K562 (cell line): ENCODE measurements at regions not wholly inside any gene's neighbourhood (a gene's known extent, or its start where the extent isn't known, plus 50 kb on each side); places are given as distances from the start of the nearest gene placed in this dataset.

Source experiments
- ATAC-seq: fragments of 200-7000 bp; cut with Tn5 transposase; 3 replicates; pipeline ENCODE4 v1.9.1; 2020; ENCODE audit warnings: moderate library complexity
- BruUV-seq: library from RNA; stranded (reverse); fragments of 400-500 nt; replicated peaks from 2 replicates; lab custom pipeline; 2021; lab: Mats Ljungman, UMichigan
- CTCF ChIA-PET: fragments of 300-600 bp; formaldehyde crosslinking; extraction: SDS; loops from one replicate; lab custom pipeline; 2021; ENCODE audit warnings: low intra/inter-chr PET ratio; lab: Yijun Ruan, JAX
- POLR2A ChIA-PET: fragments of 300-600, 350-650 bp; sonication (Branson Sonifier 250); formaldehyde crosslinking; extraction: SDS; loops from one replicate; lab custom pipeline; 2021; ENCODE audit warnings: antibody characterized with exemption, inconsistent platforms; lab: Yijun Ruan, JAX
- DNase-seq, 4 experiments: peaks; one replicate each; pipeline versions ENCODE4 v3.0.0 to v3.0.0-alpha.2; 2011 to 2018; ENCODE audit warnings: low spot score in 3 of 4, mixed read lengths in 3 of 4; ENCODE audit errors: extremely low read depth in 1 of 4
- FAIRE-seq: peaks from 2 replicates; lab custom pipeline; 2011; peaks lifted over from hg19 to GRCh38; lab: Jason Lieb, UNC
- H2AFZ ChIP-seq: 2 replicates; pipeline ENCODE4 v1.6.0; 2011; ENCODE audit warnings: low read depth, low read length, control low read depth, inconsistent platforms
- H3K27ac ChIP-seq: fragments of 200-600 bp; 3 replicates; pipeline ENCODE4 v1.8.0; 2011; ENCODE audit warnings: low read depth, mild to moderate bottlenecking, control low read depth, inconsistent platforms, low read length, moderate library complexity, mixed read lengths; ENCODE audit errors: extremely low read depth
- H3K27me3 ChIP-seq, 2 experiments: fragments of 300-600 bp in 1 of 2; 2 replicates in 1 of 2; 3 replicates in 1 of 2; pipeline versions ENCODE4 v1.6.0 to v1.8.0; 2011; ENCODE audit warnings: inconsistent platforms in 2 of 2, low read length in 2 of 2, mild to moderate bottlenecking in 1 of 2, mixed read lengths in 1 of 2, moderate library complexity in 1 of 2; ENCODE audit not compliant: control insufficient read depth in 2 of 2, insufficient read depth in 2 of 2
- H3K36me3 ChIP-seq: fragments of 300-600 bp; 3 replicates; pipeline ENCODE4 v1.8.0; 2011; ENCODE audit warnings: mild to moderate bottlenecking, low read length, inconsistent platforms; ENCODE audit not compliant: control insufficient read depth, insufficient read depth
- H3K4me1 ChIP-seq, 2 experiments: fragments of 200-600 bp in 1 of 2; replicated peaks in 1 of 2; 2 replicates in 1 of 2; 3 replicates in 1 of 2; pipeline versions ENCODE4 v1.5.1 to v1.8.0; 2011; ENCODE audit warnings: inconsistent platforms in 2 of 2, low read length in 2 of 2, mild to moderate bottlenecking in 1 of 2, mixed read lengths in 1 of 2, moderate library complexity in 1 of 2; ENCODE audit not compliant: control insufficient read depth in 2 of 2, insufficient read depth in 2 of 2
- H3K4me2 ChIP-seq: 2 replicates; pipeline ENCODE4 v1.6.1; 2011; ENCODE audit warnings: low read length, control low read depth, inconsistent platforms, mixed read lengths; ENCODE audit not compliant: insufficient read depth
- H3K4me3 ChIP-seq: fragments of 200-600 bp; sonication (generic), shearing (Covaris generic); 2 replicates; pipeline ENCODE4 v1.5.1; 2016; ENCODE audit warnings: control low read depth, inconsistent platforms
- H3K79me2 ChIP-seq: fragments of 200-600 bp; 3 replicates; pipeline ENCODE4 v1.8.0; 2011; ENCODE audit warnings: low read length, inconsistent platforms; ENCODE audit not compliant: control insufficient read depth, insufficient read depth
- H3K9ac ChIP-seq, 2 experiments: 2 replicates each; pipeline versions ENCODE4 v1.6.0 to v1.6.1; 2011; ENCODE audit warnings: low read depth in 2 of 2, low read length in 2 of 2, control low read depth in 1 of 2, inconsistent platforms in 1 of 2, mild to moderate bottlenecking in 1 of 2, mixed read lengths in 1 of 2; ENCODE audit not compliant: insufficient read depth in 1 of 2
- H3K9me1 ChIP-seq: one replicate; pipeline ENCODE4 v1.6.0; 2011; ENCODE audit warnings: inconsistent platforms, mild to moderate bottlenecking, low read length, moderate library complexity; ENCODE audit not compliant: control insufficient read depth, insufficient read depth
- H3K9me3 ChIP-seq: replicated peaks from 2 replicates; pipeline ENCODE4 v1.5.1; 2011; ENCODE audit warnings: low read depth, low read length, inconsistent platforms; ENCODE audit not compliant: control insufficient read depth, insufficient read depth
- H4K20me1 ChIP-seq: replicated peaks from 2 replicates; pipeline ENCODE4 v1.6.1; 2011; ENCODE audit warnings: low read length, inconsistent platforms, mixed read lengths; ENCODE audit not compliant: control insufficient read depth, insufficient read depth
- AFF4 ChIP-seq: sonication (generic); formaldehyde crosslinking; IDR thresholded peaks from 2 replicates; pipeline ENCODE4 v1.8.0; 2023; ENCODE audit warnings: mild to moderate bottlenecking, missing genetic modification reagents
- E2F1 ChIP-seq: sonication (generic); formaldehyde crosslinking; IDR thresholded peaks from 2 replicates; pipeline ENCODE4 v1.8.1; 2023; ENCODE audit warnings: mild to moderate bottlenecking, missing genetic modification reagents, moderate library complexity
- E2F5 ChIP-seq: sonication (generic); formaldehyde crosslinking; IDR thresholded peaks from 2 replicates; pipeline ENCODE4 v1.8.0; 2022; ENCODE audit warnings: mild to moderate bottlenecking, missing genetic modification reagents
- E2F8 ChIP-seq: fragments of 450-650 bp; IDR thresholded peaks from 2 replicates; pipeline ENCODE4 v1.7.1; 2018; ENCODE audit warnings: mild to moderate bottlenecking, low read depth; ENCODE audit not compliant: partially characterized antibody
- ESRRB ChIP-seq: fragments of 250-450 bp; sonication (Bioruptor Pico); IDR thresholded peaks from 2 replicates; pipeline ENCODE4 v1.5.0; 2020; ENCODE audit warnings: mild to moderate bottlenecking, moderate library complexity, borderline replicate concordance
- GTF2F1 ChIP-seq: IDR thresholded peaks from 2 replicates; pipeline ENCODE4 v1.6.1; 2011; ENCODE audit warnings: low read depth, low read length, improper control_type of control experiment
- POLR2AphosphoS5 ChIP-seq: IDR thresholded peaks from 2 replicates; pipeline ENCODE4 v1.6.1; 2011; ENCODE audit warnings: mild to moderate bottlenecking, low read depth, low read length, moderate library complexity; ENCODE audit not compliant: control insufficient read depth, insufficient read depth
- POLR2G ChIP-seq: fragments of 200-400 bp; formaldehyde crosslinking; IDR thresholded peaks from 2 replicates; pipeline ENCODE4 v1.6.1; 2017; ENCODE audit warnings: low read depth, mild to moderate bottlenecking, antibody characterized with exemption, low read length, moderate library complexity
- SFPQ ChIP-seq: fragments of 200-400 bp; formaldehyde crosslinking; IDR thresholded peaks from 2 replicates; pipeline ENCODE4 v1.6.1; 2017; ENCODE audit warnings: mild to moderate bottlenecking, low read depth, low read length, moderate library complexity
- ZBTB17 ChIP-seq: fragments of 450-650 bp; formaldehyde crosslinking; IDR thresholded peaks from 2 replicates; pipeline ENCODE4 v1.4.0; 2020; ENCODE audit warnings: mild to moderate bottlenecking
- ZNF239 ChIP-seq: fragments of 250-450 bp; sonication (Bioruptor Pico); IDR thresholded peaks from 2 replicates; pipeline ENCODE4 v1.4.0; 2020; ENCODE audit warnings: mild to moderate bottlenecking
- ZNF551 ChIP-seq: fragments of 250-450 bp; sonication (Bioruptor Pico); IDR thresholded peaks from 2 replicates; pipeline ENCODE4 v1.5.0; 2021; ENCODE audit warnings: mild to moderate bottlenecking, moderate library complexity
- WGBS: fragments of 100-300 bp; shearing (Covaris generic); methylation state at CpG from one replicate; pipeline ENCODE4 v1.1.6; 2016; ENCODE audit warnings: low coverage, mixed read lengths; ENCODE audit not compliant: insufficient coverage; ENCODE audit errors: missing lambda C conversion rate; 5-methylcytosine and 5-hydroxymethylcytosine counted together
- in situ Hi-C: fragments of 300-500 bp; cut with MboI; formaldehyde crosslinking; loops from 4 replicates; pipeline ENCODE4 v1.15.0; 2018; ENCODE audit warnings: inconsistent platforms, mixed read lengths
- intact Hi-C: fragments of 100-400 bp; cut with micrococcal nuclease; formaldehyde crosslinking; loops from 2 replicates; pipeline ENCODE4 v1.14.2; 2022

DNA sequence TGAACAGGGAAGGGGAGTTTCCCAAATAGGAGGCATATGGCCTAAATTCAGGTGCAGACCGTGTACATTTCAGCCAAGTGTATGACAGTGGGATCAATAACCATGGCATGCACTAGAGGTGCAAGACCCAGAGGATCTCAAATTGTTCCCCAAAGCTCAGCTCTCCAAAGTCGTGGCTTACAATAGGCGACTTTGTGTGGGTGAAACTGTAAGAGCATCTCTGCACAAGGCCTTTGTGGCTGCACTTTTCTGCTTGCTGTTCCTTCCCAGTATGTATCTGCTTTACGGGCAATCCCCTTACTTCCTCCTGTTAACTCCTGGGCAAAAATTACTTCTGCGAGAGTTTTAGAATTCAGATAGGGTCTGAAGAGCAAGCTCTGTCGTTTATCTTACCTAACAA lies 518.3 kb upstream of the ZFP42 start:
- Histone ChIP-seq H3K27ac (no peak overlapping the region), H3K9ac (no peak overlapping the region), H3K27me3 (no peaks in the 10 kb centered on the region), H3K4me1 (no peaks in the 10 kb centered on the region), H3K4me3 (no peak overlapping the region), H3K9me3 (no peaks in the 10 kb centered on the region), H3K9me1 (no peaks in the 10 kb centered on the region), H2AFZ (no peak overlapping the region), H4K20me1 (no peaks in the 10 kb centered on the region), H3K36me3 (no peaks in the 10 kb centered on the region), H3K4me2 (no peak overlapping the region), H3K79me2 (no peaks in the 10 kb centered on the region)
- in situ Hi-C loops (no loop called here), intact Hi-C loops (no loop called here)
- DNase-seq (no peak), FAIRE-seq (no peak), ATAC-seq (no peak)
- ChIA-PET CTCF (no interaction called here), POLR2A (interaction anchor here (1.2 kb wide), 1 partner anchor 8 kb away, joined by 4 read pairs; no protein-coding TSS in a partner anchor)
- 3% methylated on average over 6 of the region's 6 CpGs for WGBS
- BruUV-seq: no TSS peak
- no peak for TF ChIP-seq SFPQ
- TF ChIP-seq ESRRB (CRISPR knock-in tag): no peak
- no peak for TF ChIP-seq AFF4 (CRISPR knock-in tag)
- no peak for TF ChIP-seq E2F1 (CRISPR knock-in tag)
- TF ChIP-seq GTF2F1: no peak
- no peak for TF ChIP-seq E2F8
- no peak for TF ChIP-seq POLR2G
- no peak for TF ChIP-seq ZNF239
- TF ChIP-seq ZNF551 (CRISPR knock-in tag): no peak
- TF ChIP-seq ZBTB17 (CRISPR knock-in tag): no peak
- no peak for TF ChIP-seq E2F5
- no peak for TF ChIP-seq POLR2AphosphoS5
